ENCODE measurements at regions not wholly inside any gene's neighbourhood (a gene's known extent, or its start where the extent isn't known, plus 50 kb on each side); places are given as distances from the start of the nearest gene placed in this dataset.
"Not testable (repeated sequence)": the region's sequence is repeated elsewhere in the genome, so short reads cannot be mapped to it uniquely, and the experiment has no call there.

DNA sequence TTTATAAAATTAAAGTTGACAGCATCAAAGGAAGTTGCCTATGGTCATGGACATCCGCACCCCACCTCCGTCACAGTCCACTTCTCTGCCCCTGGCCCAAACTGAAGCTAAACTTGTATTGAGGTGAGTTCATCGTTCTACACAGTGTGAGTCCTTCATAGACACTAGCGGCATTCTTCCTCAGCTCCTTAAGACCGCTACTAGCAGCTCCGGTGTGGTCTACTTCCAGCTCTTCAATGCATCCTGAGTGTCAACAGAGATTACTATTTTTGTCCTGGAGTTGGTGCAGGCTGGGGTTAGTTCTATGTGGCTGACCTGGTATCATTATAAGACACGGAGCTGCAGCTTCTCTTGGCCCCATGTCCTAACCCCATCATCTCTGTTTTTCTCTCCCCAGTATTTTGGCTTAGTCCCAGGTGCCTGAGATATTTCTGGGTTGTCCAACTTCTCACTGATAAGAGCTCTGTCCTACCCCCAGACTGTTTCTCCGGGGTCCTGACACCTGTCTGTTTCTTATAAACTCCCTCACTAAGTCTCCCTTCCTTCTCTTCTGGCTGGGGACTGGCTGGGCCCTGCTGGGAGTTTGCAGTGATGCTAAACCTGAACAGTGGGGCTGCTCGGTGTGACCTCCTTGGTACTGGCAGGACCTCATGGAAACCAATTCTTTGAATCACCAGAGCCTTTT lies 169.2 kb upstream of the ATP10A start:
- DNase-seq = no peak

DNA sequence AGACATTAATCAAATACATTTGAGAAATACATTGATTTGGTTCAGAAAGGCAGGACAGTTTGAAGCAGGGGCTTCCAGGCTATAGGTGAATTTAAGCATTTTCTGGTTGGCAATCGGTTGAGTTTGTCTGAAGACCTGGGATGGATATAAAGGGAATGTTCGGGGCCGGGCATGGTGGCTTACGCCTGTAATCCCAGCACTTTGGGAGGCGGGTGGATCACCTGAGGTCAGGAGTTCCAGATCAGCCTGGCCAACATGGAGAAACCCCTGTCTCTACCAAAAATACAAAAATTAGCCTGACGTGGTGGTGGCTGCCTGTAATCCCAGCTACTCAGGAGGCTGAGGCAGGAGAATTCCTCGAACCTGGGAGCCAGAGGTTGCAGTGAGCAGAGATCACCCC lies 166.5 kb upstream of the ATP10A start:
- not testable (repeated sequence) for DNase-seq

DNA sequence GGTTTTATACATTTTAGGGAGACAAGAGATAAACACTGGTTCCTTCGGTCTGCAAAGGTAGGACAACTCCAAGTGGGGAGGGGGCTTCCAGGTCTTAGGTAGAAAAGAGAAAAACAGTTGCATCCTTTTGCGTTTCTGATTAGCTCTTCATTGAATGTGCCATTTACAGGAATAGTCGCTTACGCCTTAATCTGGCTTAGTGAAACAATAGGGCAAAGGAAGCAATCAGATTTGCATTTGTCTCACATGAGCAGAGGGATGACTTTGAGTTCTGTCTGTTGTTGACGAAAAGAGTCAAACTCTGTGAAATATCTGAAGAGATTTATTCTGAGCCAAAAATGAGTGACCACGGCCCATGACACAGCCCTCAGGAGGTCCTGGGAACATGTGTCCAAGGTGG lies 166.0 kb upstream of the ATP10A start:
- DNase-seq = no peak

DNA sequence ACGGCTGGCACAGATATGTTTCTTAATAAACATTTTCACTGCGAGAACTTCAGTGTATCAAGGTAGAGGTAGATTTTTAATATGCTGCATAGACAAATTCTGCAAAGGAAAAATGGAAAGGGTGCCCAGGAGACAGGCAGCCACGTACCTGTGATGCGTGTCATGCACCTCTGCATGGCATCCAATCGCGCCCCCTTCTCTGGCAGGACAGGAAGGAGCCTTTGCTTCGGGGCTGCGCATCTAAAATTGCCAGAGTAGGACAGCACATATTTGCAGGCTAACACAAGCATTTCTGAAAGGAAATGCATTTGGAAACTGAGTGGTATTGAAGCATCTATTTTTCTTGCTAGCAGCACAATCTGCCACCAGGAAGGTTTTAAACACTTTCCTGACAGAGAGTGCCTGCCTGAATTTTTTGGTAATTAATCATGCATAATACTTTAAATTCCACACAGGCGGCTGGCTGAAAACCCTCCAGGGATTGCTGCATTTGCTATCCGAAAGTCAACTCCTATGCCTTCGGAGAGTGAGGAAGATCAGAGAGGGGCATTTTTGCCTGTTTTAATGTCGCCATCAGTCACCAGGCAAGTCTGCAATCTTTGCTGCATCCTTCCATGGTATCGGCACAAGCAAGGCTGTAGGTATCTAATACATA lies 165.1 kb upstream of the ATP10A start:
- DNase-seq = no peak

DNA sequence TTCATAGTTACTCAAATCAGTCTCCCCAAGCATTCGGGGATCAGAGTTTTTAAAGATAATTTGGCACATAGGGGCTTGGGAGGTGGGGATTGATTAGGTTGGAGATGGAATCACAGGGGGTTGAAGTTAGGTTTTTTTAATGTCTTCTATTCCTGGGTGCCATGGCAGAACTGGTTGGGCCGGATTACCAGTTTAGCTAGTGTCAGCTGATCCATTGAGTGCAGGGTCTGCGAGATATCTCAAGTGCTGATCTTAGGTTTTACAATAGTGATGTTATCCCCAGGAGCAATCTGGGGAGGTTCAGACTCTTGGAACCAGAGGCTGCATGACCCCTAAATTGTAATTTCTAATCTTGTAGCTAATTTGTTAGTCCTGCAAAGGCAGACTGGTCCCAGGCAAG lies 163.5 kb upstream of the ATP10A start:
- not testable (repeated sequence) for DNase-seq

DNA sequence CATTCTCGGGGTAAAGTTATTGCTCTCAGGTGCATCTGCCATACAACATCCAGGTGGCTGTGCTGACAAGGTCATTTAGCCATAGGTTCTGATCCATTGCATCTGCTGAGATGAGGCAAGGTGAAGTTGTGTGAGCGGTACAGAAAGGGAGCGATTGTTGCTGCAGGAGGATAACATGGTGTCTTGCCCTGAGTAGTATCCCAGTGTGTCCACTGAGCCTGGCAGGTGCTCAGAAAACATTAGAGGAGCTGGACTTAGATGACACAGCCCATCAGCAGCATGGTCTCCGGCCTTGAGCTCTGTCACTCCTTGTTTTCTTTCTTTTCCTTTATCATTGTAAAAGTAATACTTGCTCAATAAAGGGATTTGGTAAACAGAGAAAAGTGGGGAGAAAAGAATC lies 161.1 kb upstream of the ATP10A start:
- DNase-seq = no peak

DNA sequence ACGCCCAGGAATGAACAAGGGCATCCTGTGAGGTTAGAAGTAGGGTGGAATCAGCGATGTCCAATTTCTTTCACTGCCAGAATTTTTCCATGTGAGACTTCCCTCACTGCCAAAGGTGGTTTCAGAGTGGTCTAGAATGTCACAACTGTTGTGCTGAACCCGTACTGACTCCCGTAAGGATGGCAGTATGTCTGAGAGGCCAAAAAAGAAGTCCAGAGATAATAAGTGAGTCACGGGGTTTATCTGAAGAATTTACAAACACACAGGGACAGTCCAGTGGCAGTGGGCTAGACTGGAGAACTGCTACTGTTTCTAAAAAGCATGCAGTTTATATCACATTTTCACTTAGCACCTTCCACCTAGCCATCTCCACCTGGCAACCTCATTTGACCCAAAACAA lies 160.6 kb upstream of the ATP10A start:
- DNase-seq = no peak

DNA sequence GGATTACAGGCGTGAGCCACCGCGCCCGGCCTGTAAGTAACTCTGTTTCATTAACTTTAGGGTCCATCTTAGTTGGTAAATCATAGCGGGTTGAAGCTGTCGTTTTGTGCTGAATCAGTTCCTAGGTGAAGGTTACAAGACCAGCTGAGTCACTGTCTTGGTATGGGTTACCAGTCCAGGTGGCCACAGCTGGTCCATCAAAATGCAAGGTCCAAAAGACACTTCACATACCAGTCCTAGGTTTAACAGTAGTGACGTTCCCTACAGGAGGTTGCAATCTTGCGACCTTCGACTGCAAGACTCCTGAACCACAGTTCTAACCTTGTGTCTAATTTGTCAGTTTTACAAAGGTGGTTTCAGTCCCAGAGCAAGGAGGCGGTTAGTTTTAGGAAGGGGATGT lies 160.1 kb upstream of the ATP10A start:
- no peak for DNase-seq

DNA sequence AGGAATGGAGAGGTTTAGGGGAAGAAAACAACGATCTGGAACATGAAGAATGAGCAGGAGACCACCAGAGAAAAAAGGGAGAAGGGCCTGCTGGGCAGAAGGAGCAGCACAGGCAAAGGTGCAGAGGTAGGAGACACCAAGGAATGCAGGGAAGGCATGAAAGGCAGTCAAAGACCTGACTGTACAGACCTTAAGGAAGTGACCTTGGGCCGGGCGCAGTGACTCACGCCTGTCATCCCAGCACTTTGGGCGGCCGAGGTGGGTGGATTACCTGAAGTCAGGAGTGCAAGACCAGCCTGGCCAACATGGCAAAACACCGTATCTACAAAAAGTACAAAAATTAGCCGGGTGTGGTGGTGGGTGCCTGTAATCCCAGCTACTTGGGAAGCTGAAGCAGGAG lies 157.7 kb upstream of the ATP10A start:
- no peak for DNase-seq

DNA sequence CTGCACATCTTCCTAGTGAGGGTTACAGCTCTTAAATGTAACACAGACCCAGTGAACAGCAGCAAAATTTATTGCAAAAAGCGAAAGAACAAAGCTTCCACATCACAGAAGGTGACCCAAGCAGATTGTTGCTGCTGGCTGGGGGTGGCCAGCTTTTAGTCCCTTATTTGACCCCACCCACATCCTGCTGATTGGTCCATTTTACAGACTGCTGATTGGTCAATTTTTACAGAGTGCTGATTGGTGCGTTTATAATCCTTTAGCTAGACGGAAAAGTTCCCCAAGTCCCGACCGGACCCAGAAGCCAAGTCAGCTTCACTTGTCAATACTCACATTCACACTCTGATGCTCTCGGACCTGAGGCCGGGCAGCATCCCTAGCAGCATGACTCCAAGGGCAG lies 154.5 kb upstream of the ATP10A start:
- DNase-seq = no peak

DNA sequence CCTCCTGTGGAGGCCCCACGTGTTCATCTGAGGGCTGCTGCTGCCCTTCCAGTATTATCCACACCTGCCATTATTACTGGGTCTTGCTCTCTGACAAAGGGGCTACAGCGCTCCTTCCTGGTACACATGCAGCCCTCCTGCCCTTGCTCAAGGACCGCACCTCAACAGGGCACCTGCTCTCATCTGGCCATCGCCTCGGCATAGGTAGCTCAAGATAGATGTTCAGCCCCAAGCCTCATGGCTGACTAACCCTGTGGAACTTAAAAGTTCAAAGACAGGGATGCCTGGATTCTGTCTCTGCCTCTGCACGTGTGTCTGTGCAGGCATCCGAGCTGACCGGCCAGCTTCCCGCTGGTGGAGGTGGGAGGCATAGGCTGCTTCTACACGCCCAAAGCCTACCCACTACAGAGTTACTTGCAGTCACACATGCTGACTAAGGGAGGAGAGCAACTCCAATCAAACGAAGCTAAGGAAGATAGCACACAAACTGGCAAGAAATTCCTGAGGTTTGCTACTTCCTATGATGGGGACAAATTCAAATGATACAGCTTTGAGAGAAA lies 152.5 kb upstream of the ATP10A start:
- no peak for DNase-seq

DNA sequence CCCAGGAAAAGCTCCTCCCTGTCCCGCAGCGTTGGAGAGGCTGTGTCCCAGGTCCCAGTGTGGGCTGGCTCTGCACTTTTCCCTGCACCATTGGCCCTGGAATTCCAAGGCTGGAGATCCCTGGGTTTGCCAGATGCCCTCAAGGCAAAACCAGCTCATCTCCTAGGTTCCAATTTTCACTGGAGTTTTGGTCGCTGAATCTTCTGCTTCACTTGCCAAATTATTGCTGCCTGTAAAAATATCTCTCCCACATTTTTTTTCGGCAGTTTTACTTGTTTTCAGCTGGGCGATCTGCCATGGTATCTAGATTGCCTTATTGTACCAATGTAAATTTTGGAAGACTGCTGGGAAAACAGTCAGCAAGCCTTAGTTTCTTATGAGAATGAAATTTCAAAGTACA lies 150.9 kb upstream of the ATP10A start:
- peak in 3 of 58 donors; percentile 24 to 41 (median 37) for DNase-seq

DNA sequence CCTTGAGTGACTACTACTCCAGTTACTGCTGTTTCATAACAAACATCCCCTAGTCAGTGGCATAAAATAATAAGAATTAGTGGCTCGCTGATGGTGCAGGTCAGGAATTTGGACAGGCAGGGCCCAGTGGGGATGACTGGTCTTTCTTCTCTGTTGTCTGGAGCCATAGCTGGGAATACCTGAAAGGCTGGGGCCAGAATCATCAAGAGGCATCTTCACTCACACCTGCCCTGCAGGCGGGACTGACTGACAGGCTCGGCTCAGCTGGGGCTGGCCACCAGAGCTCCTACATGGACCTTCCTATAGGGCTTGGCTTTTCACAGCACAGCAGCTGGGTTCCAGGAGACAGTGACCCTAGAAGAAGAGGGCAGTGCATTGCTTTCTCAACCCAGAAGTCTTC lies 148.8 kb upstream of the ATP10A start:
- DNase-seq = no peak

DNA sequence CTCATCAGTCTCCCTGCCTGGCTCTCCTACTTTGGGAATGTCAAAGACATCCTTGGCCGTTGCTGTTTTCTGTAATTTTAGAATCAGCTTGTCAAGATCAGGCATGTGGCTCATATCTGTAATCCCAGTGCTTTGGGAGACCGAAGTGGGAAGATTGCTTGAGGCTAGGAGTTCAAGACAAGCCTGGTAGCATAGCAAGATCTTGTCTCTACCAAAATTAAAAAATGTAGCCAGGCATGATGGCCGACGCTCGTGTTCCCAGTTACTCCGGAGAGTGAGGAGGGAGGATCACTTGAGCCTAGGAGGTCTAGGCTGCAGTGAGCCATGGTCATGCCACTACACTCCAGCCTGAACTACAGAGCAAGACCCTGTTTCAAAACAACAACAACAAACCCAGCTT lies 144.0 kb upstream of the ATP10A start:
- no peak for DNase-seq

DNA sequence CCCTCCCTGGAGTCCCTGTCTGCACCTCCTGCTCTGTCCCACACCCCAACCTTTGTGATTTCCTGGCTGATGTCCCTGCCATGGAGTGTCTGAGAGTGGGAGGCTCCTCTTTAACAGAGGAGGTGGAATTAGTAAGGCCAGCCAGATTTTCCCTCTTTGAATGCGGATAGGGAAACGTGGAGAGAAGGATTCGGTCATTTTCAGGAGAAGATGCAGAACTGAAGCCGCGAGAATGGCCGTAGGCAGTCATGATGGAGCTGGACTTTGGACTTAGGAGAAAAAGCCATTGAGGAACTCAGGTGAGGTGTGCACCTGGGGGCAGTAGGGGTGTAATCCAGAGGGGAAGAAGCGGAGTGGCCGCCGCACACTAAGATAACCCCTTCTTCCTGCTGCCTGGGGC lies 138.1 kb upstream of the ATP10A start:
- no peak for DNase-seq

DNA sequence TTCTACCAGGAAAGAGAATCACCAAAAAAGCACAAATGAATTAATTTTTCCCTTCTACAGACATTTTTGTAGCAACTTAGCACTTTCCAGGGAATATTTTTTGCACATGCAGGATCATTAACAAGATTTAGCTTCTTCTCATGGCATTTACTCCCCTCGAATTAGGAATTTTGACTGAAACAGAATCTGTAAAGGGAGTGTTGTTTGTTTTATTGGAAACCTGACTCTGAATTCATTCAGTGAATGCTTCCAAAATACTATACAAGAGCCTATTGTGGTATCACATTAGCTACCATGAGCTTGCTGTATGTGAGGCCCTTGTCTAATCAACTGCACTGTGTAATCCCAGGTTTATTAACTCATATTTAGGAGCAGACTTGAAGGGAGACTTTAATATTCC lies 130.4 kb upstream of the ATP10A start:
- no peak for DNase-seq

DNA sequence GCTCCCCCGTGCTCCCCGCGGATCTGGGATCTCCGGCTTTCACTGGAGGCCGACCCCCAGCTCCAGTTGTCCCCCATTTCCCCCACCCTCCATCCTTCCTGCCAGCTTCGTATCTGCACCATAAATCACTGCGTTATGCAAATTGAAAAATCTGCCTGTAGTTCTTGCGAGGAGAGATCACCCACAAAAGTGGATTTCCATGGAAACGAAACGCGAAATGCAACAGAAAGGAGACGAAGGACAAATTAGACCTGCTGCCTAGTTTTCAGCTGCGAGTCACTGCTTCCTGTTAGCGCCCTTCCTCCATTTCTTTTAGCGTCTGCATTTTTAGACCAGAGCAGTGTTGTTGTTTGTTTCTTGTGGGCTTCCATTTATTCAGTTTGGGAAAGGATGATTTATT lies 127.1 kb upstream of the ATP10A start:
- peak in 10 of 58 donors; percentile 7 to 56 (median 23) for DNase-seq

DNA sequence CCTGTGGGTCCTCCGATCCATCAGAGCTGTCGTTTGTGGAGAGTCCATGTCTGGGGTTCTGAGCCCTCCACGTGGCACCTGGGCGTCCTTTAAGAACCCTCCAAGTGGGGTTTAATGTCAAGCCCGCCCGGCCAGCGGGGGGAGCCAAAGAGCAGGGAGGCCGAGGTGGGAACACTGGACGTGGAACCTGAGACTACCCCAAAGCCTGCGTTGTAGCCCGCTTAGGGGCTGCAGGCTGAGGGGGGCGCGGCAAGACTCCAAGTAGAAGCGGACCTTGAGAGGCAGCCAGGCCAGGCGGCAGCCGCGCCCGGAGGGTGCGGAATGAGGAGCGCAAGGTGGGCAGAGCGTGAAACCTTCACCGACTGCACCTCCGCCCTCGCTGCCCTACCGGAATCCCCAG lies 126.2 kb upstream of the ATP10A start:
- no peak for DNase-seq

DNA sequence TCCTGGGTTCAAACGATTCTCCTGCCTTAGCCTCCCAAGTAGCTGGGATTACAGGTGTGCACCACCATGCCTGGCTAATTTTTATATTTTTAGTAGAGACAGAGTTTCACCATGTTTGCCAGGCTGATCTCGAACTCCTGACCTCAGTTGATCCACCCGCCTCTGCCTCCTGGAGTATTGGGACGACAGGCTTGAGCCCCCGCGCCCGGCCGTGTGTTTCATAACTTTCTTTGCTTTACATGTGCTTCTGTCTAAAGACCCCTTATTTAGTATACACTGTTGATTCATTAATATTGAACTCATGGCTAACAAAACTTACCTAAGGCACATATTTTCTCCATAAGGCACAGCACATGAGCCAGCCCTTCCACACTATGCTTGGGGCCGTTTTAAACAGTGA lies 125.6 kb upstream of the ATP10A start:
- not testable (repeated sequence) for DNase-seq

DNA sequence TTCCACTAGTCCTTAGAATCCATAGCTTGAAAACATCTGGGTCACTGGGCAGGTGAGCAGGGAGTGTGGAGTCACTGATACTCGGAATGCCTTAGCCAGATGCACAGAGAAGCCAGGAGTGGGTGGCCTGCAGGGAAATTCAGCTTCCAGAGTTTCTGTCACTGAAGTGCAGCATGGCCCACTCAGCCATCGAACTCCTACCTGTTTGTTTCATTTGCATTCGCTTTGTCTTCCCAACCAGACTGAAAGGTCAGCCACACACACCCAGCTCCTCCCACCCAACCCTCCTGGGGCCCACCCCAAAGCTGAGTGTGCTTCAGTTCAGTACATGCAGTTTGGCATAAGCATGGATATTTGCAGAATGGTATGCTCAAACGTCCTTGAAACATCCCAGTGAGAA lies 124.5 kb upstream of the ATP10A start:
- DNase-seq = peak in 1 of 58 donors; percentile 10

DNA sequence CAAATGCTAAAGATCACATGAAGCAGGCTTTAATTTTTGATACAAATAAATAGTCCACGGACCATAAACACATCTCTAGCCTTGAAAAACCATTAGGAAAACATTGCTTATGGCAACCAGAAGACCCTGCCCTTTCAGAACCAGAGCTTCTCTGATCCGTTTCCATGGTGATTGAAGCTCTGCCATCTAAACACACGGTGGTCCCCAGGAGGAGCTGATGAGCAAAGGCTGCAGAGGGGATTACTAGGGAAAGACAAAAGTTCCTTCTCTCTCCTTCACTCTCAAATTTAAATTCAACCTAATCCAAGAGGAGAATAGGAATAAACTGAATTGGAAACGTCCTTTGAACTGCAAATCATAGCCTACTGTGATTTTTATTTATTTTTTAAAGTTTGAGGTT lies 122.0 kb upstream of the ATP10A start:
- no peak for DNase-seq

DNA sequence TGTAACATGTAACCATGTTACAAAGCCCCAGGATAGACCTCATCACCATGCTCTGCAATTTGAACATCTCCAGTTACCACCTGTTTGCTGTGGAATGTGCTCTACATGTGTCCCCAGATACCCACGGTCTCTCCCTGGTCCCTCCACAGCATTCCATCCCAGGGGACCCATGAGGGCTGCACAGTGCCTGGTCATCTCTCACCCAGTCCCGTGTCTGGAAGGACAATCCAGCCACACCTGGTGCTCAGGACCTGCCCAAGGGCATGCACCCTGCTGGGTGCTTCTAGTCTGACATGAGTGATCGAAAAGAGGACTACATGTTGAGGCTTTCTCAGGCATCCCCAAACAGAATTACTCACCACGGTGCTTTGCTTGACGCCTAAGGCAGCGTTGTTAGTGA lies 119.6 kb upstream of the ATP10A start:
- DNase-seq = no peak

DNA sequence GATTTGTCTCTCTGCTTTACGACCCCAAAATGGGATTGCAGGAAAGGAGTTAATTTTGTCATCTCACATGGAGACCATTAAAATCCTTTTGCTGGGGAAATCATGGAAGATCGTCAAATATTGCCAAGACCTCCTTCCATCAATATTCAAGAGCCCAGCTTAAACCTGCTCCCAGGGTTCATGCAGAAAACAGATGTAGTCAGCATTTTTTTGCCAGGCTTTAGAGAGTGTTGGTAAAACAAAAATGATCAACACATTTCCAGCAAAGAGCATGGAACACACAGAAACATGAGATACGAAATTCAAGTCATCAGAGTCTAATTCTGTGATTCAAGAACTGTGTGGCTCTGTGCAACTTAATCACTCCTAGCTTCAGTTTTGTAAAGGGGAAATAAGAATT lies 118.0 kb upstream of the ATP10A start:
- no peak for DNase-seq
